ENCODE measurements at regions not wholly inside any gene's neighbourhood (a gene's known extent, or its start where the extent isn't known, plus 50 kb on each side); places are given as distances from the start of the nearest gene placed in this dataset.
"Not testable (repeated sequence)": the region's sequence is repeated elsewhere in the genome, so short reads cannot be mapped to it uniquely, and the experiment has no call there.

DNA sequence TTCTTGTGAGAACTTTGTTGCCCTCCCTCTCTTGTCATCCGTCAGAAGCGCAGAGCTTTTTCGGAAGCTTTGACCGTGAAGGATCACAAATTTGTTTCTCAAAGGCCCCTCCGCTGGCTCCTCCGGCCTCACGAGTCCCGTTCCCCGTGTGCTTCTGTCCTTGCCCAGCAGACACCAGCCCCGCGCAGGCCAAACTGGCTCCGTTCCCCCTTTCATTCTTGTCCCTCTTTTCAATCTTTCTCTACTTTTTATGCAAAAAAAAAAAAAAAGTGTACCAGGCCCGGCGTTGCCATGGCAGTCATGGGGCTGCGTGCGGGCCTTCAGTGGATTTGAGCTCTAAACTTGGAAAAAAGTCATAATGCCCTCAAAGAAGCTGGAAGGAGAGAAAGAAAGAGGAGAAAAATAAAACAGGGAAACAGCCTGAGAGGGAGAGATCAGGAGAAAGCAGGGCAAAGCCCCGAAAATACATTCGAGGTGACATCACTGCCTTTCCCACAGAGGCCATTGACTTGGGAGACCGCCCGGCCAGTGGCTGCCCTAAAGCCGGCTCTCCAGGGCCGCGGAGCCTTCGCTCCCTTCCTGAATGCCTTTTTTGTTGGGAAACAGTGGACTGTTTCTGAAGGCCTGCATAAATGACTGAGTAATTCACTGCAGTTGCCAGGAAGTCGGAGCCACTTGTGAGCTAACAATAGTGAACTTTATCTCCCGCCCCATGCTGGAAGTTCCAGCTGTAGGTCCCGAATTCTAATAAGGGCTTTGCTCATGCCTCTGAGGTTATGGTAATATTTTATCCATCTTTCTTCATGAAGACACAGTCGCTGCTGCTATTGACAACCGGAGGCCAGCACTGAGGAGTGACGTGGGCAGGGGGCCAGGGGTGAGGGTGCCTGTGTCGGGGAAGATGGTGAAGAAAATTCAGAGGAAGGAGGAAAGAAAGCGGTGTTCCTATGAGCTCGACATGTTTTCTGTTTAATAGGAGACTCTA, 670.9 kb downstream of the QKI start:
- no peaks in the 10 kb centered on the region for H3K9me3 ChIP-seq (ENCODE audit: control insufficient read depth, low read length)
- no peaks in the 10 kb centered on the region for H3K36me3 ChIP-seq (ENCODE audit: control insufficient read depth, insufficient read depth, low read length)
- peaks cover 13% of the 10 kb centered on the region for H3K4me1 ChIP-seq (ENCODE audit: control insufficient read depth, insufficient read depth, low read length)
- WGBS, 2 experiments: 66 to 72% methylated on average over 33 of the region's 33 CpGs
- H3K27ac ChIP-seq (ENCODE audit: insufficient read depth, low read depth, low read length, poor library complexity, severe bottlenecking): peak overlapping the region; percentile 91
- H3K27me3 ChIP-seq (ENCODE audit: control insufficient read depth, insufficient read depth, low read length, poor library complexity, severe bottlenecking): no peaks in the 10 kb centered on the region
- H3K4me3 ChIP-seq (ENCODE audit: insufficient read depth, low read depth, low read length): no peak overlapping the region

DNA sequence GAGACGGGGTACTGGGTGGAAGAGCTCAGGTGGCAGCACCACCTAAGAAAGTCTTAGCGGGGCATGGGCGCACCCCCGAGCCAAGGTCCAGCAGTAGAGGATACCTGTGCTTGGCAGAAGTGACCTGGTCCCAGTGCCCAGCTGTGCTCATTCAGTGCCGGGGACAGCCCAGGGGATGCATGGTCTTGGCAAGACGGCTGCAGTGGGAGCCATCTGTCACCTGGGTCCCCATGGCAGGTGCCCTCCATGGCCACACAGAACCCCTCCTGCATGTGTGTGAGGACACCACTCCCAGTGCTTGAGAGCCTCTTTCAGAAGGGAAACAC, 664.7 kb downstream of the QKI start:
- H3K36me3 ChIP-seq (ENCODE audit: control insufficient read depth, insufficient read depth, low read length): no peaks in the 10 kb centered on the region
- no peaks in the 10 kb centered on the region for H3K9me3 ChIP-seq (ENCODE audit: control insufficient read depth, low read length)
- H3K27ac ChIP-seq (ENCODE audit: insufficient read depth, low read depth, low read length, poor library complexity, severe bottlenecking): no peak overlapping the region
- H3K4me1 ChIP-seq (ENCODE audit: control insufficient read depth, insufficient read depth, low read length): no peaks in the 10 kb centered on the region
- no peak overlapping the region for H3K4me3 ChIP-seq (ENCODE audit: insufficient read depth, low read depth, low read length)
- no peaks in the 10 kb centered on the region for H3K27me3 ChIP-seq (ENCODE audit: control insufficient read depth, insufficient read depth, low read length, poor library complexity, severe bottlenecking)
- 95 to 97% methylated on average over 6 of the region's 6 CpGs for WGBS, 2 experiments

DNA sequence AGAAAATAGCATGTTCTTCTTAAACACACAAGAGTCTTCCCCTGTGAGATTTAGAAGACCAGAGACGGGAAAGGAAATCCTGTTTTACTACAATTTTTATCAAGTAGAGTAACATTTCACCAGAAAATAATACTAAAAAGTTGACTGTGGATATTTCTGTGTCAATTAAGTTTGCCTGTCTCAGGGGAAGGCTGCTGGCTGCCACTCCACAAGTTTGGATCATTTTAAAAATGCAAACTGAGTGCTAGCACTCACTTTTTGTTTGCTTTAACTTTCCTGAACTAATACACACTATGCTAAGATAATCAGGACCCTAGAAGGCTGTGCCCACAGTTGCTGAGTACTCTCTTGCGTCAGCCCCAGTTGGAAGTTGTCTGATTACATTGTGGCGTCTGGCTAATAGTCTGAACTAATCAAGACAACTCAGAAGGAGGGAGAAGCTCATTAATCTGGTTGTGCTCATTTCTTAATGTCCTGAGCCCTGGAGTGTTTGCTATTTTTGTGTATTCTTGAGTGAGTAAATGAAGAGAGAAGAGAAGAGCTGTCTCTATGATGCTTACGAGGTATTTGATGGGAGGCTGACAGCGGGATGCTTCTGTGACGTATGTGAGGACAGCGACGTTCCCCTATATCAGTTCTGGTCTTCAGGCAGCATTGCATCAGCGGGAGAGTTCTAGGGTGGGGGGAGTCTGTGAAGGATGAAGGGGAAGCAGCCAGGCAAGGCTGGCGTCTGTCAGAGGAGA, 664.2 kb downstream of the QKI start:
- WGBS, 2 experiments: 85 to 91% methylated on average over 9 of the region's 10 CpGs
- Histone ChIP-seq H3K36me3 (ENCODE audit: control insufficient read depth, insufficient read depth, low read length) (no peaks in the 10 kb centered on the region), H3K4me3 (ENCODE audit: insufficient read depth, low read depth, low read length) (no peak overlapping the region), H3K9me3 (ENCODE audit: control insufficient read depth, low read length) (no peaks in the 10 kb centered on the region), H3K27ac (ENCODE audit: insufficient read depth, low read depth, low read length, poor library complexity, severe bottlenecking) (no peak overlapping the region), H3K27me3 (ENCODE audit: control insufficient read depth, insufficient read depth, low read length, poor library complexity, severe bottlenecking) (no peaks in the 10 kb centered on the region), H3K4me1 (ENCODE audit: control insufficient read depth, insufficient read depth, low read length) (no peaks in the 10 kb centered on the region)

DNA sequence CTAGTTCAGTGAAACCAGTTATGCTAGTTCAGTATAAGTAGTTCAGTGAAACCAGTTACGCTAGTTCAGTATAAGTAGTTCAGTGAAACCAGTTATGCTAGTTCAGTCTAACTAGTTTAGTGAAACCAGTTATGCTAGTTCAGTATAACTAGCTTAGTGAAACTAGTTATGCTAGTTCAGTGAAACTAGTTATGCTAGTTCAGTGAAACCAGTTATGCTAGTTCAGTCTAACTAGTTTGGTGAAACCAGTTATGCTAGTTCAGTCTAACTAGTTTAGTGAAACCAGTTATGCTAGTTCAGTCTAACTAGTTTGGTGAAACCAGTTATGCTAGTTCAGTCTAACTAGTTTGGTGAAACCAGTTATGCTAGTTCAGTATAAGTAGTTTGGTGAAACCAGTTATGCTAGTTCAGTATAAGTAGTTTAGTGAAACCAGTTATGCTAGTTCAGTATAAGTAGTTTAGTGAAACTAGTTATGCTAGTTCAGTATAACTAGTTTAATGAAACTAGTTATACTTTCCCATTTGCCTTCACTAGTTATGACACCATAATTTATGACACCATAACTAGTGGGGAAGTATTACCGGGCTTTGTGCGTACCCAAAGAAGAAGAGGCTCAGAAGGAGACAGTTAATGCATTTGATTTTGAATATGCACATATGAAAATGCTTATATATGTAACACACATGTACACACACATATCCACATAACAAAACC, 662.5 kb downstream of the QKI start:
- H3K4me1 ChIP-seq (ENCODE audit: control insufficient read depth, insufficient read depth, low read length); H3K4me3 ChIP-seq (ENCODE audit: insufficient read depth, low read depth, low read length); H3K9me3 ChIP-seq (ENCODE audit: control insufficient read depth, low read length); H3K27me3 ChIP-seq (ENCODE audit: control insufficient read depth, insufficient read depth, low read length, poor library complexity, severe bottlenecking); H3K27ac ChIP-seq (ENCODE audit: insufficient read depth, low read depth, low read length, poor library complexity, severe bottlenecking); H3K36me3 ChIP-seq (ENCODE audit: control insufficient read depth, insufficient read depth, low read length): not testable (repeated sequence)
- WGBS, 2 experiments: 95 to 98% methylated on average over 1 to 3 of the region's 3 CpGs

DNA sequence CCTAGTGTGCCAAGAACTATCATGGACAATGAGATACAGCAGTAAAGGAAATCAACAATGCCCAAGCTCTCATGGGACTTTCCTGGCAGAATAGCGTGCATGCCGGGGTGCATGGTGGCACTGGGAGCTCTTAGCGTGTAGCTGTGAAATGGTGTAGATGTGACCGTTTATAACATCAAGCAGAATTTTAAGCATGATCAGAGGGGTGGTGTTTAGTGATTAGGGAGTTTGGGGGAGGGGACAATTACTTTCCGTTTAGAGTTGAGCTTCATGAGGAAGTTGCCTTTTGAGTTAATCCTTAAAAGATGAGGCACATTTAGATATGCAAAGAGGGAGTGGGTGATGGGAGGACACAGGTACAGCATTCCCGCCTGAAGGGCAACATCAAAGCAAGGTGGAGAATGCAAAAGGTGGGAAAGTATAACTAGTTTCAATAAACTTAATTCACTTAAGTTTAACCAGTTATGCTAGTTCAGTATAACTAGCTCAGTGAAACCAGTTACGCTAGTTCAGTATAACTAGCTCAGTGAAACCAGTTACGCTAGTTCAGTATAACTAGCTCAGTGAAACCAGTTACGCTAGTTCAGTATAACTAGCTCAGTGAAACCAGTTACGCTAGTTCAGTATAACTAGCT, 661.6 kb downstream of the QKI start:
- H3K36me3 ChIP-seq (ENCODE audit: control insufficient read depth, insufficient read depth, low read length): no peaks in the 10 kb centered on the region
- H3K9me3 ChIP-seq (ENCODE audit: control insufficient read depth, low read length): no peaks in the 10 kb centered on the region
- H3K4me1 ChIP-seq (ENCODE audit: control insufficient read depth, insufficient read depth, low read length): no peaks in the 10 kb centered on the region
- H3K4me3 ChIP-seq (ENCODE audit: insufficient read depth, low read depth, low read length): no peak overlapping the region
- H3K27ac ChIP-seq (ENCODE audit: insufficient read depth, low read depth, low read length, poor library complexity, severe bottlenecking): no peak overlapping the region
- WGBS, 2 experiments: 92 to 94% methylated on average over 6 of the region's 10 CpGs
- no peaks in the 10 kb centered on the region for H3K27me3 ChIP-seq (ENCODE audit: control insufficient read depth, insufficient read depth, low read length, poor library complexity, severe bottlenecking)

DNA sequence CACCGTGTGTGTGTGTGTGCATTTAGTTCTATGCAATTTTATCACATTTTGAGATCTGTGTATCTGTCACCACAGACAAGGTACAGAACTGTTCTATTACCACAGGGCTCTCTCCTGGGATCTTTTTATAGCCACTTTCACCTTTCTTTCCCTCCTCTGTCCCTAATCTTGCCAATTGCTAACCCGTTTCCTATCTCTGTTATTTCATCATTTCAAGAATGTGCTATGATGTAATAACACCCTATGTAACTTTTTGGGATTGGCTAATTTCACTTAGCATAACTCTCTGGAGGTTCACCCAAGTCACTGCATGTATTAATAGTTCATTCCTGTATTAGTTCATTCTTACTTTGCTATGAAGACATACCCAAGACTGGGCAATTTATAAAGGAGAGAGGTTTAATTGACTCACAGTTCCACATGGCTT, 657.7 kb downstream of the QKI start:
- 90% methylated on average over 2 of the region's 2 CpGs; no CpG with 5 or more reads in 1 of the 2 experiments for WGBS, 2 experiments
- no peaks in the 10 kb centered on the region for H3K36me3 ChIP-seq (ENCODE audit: control insufficient read depth, insufficient read depth, low read length)
- H3K4me1 ChIP-seq (ENCODE audit: control insufficient read depth, insufficient read depth, low read length): peaks cover 3% of the 10 kb centered on the region
- H3K27ac ChIP-seq (ENCODE audit: insufficient read depth, low read depth, low read length, poor library complexity, severe bottlenecking): no peak overlapping the region
- no peaks in the 10 kb centered on the region for H3K9me3 ChIP-seq (ENCODE audit: control insufficient read depth, low read length)
- H3K27me3 ChIP-seq (ENCODE audit: control insufficient read depth, insufficient read depth, low read length, poor library complexity, severe bottlenecking): no peaks in the 10 kb centered on the region
- no peak overlapping the region for H3K4me3 ChIP-seq (ENCODE audit: insufficient read depth, low read depth, low read length)

DNA sequence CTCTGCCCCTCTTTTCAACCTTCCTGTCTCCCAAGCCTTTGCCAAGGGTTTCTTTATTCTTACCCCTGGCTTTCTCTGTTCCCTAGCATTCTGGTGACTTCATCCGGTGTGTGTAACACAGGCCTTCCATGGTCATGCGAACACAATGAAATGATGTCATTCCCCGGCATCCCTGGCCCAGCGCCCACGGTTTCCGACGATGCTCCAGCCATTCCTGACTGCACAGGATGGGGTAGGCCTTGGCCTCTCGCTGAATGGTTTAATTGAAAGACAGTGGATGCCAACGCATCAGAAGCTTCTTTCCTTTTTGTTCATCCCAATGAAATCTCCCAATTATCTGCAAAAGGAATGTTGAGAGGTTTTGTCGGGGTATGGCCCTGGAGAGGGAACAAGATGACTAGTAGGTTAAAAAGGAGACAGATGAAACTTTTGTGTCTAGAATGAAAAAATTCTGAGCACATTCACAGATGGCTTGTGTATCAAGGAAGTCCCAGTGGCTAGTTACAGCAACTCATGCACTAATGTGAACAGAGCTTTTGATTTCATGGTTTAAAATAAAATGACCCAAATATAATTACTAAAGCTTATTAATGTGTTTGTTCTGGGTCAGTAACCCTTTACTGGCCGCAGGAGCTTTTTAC, 655.0 kb downstream of the QKI start:
- Histone ChIP-seq H3K4me1 (ENCODE audit: control insufficient read depth, insufficient read depth, low read length) (peaks cover 3% of the 10 kb centered on the region), H3K27ac (ENCODE audit: insufficient read depth, low read depth, low read length, poor library complexity, severe bottlenecking) (no peak overlapping the region)
- WGBS, 2 experiments: 78 to 82% methylated on average over 10 to 11 of the region's 11 CpGs

DNA sequence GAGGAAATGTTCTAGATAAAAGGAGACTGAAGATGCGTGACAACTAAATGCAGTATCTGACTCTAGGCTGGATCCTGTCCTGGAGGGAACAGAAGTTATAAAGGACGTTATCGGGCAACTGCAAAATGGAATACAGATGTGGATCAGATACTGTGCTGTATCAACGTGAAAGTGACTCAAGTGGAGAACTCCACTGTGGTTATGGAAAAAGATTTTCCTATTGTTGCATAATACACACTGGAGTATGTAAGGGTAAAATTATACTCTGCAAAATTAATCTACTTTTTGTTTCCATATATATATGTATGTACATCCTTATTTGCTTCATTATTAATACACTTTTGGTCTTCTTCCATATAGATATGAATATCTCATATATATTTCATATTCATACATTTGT, 654.0 kb downstream of the QKI start:
- no peak overlapping the region for H3K4me3 ChIP-seq (ENCODE audit: insufficient read depth, low read depth, low read length)

More for the DNA sequence above, 655.0 kb downstream of the QKI start:
- Histone ChIP-seq H3K9me3 (ENCODE audit: control insufficient read depth, low read length) (no peaks in the 10 kb centered on the region), H3K27me3 (ENCODE audit: control insufficient read depth, insufficient read depth, low read length, poor library complexity, severe bottlenecking) (no peaks in the 10 kb centered on the region), H3K4me3 (ENCODE audit: insufficient read depth, low read depth, low read length) (no peak overlapping the region), H3K36me3 (ENCODE audit: control insufficient read depth, insufficient read depth, low read length) (no peaks in the 10 kb centered on the region)

DNA sequence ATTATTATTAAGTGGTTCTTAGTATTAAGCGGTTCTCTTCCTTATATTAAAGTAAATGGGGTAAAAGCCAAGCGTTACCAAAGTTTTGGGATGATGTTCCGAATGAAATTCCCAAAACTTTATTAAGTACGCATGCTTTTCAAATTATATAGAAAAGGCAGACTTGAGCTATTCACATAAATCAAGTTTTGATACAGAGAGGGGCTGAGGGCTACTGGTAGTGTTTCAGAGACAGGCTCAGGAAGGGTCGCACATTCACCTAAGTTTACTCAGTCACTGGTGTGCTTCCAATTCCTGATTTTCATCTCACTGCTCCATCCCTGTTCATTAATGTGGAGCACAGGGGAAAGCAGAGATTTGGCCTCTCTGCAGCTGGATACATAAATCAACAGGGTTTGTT, 652.2 kb downstream of the QKI start:
- no peak overlapping the region for H3K27ac ChIP-seq (ENCODE audit: insufficient read depth, low read depth, low read length, poor library complexity, severe bottlenecking)
- no peaks in the 10 kb centered on the region for H3K27me3 ChIP-seq (ENCODE audit: control insufficient read depth, insufficient read depth, low read length, poor library complexity, severe bottlenecking)
- no peaks in the 10 kb centered on the region for H3K9me3 ChIP-seq (ENCODE audit: control insufficient read depth, low read length)
- peaks cover 6% of the 10 kb centered on the region for H3K4me1 ChIP-seq (ENCODE audit: control insufficient read depth, insufficient read depth, low read length)
- H3K36me3 ChIP-seq (ENCODE audit: control insufficient read depth, insufficient read depth, low read length): no peaks in the 10 kb centered on the region
- whole genome bisulfite sequencing, 2 experiments: 92 to 95% methylated on average over 5 of the region's 5 CpGs
- H3K4me3 ChIP-seq (ENCODE audit: insufficient read depth, low read depth, low read length): no peak overlapping the region

More for the DNA sequence above, 654.0 kb downstream of the QKI start:
- 92 to 97% methylated on average over 4 of the region's 4 CpGs for WGBS, 2 experiments
- no peaks in the 10 kb centered on the region for H3K36me3 ChIP-seq (ENCODE audit: control insufficient read depth, insufficient read depth, low read length)
- H3K4me1 ChIP-seq (ENCODE audit: control insufficient read depth, insufficient read depth, low read length): peaks cover 3% of the 10 kb centered on the region
- no peak overlapping the region for H3K27ac ChIP-seq (ENCODE audit: insufficient read depth, low read depth, low read length, poor library complexity, severe bottlenecking)
- no peaks in the 10 kb centered on the region for H3K9me3 ChIP-seq (ENCODE audit: control insufficient read depth, low read length)
- H3K27me3 ChIP-seq (ENCODE audit: control insufficient read depth, insufficient read depth, low read length, poor library complexity, severe bottlenecking): no peaks in the 10 kb centered on the region
